ENCODE measurements at regions not wholly inside any gene's neighbourhood (a gene's known extent, or its start where the extent isn't known, plus 50 kb on each side); places are given as distances from the start of the nearest gene placed in this dataset.

GRCh38 chr11:28466506-28466905, 358.3 kb downstream of the METTL15 start:
- Mint-ChIP-seq H3K4me1 (no peaks in the 10 kb centered on the region), H3K27me3 (ENCODE audit: low read depth, poor library complexity) (peaks cover 2% of the 10 kb centered on the region), H3K27ac (peak overlapping the region; percentile 60), H3K4me3 (no peak overlapping the region), H3K36me3 (ENCODE audit: low read depth) (no peaks in the 10 kb centered on the region), H3K9me3 (no peaks in the 10 kb centered on the region)
- no peak for TF ChIP-seq CTCF (IDR thresholded peaks at IDR 0.05)
- DNase-seq, result no peak

- no peak for DNase-seq
- Mint-ChIP-seq H3K36me3 (ENCODE audit: low read depth) (no peaks in the 10 kb centered on the region), H3K4me1 (no peaks in the 10 kb centered on the region), H3K9me3 (no peaks in the 10 kb centered on the region), H3K4me3 (no peak overlapping the region), H3K27me3 (ENCODE audit: low read depth, poor library complexity) (no peaks in the 10 kb centered on the region), H3K27ac (no peak overlapping the region)
- no peak for TF ChIP-seq CTCF (IDR thresholded peaks at IDR 0.05)
Observed at GRCh38 chr11:28464252-28464867, 356.2 kb downstream of the METTL15 start.

GRCh38 chr11:28463826-28464225, 355.6 kb downstream of the METTL15 start:
- Mint-ChIP-seq H3K36me3 (ENCODE audit: low read depth) (no peaks in the 10 kb centered on the region), H3K4me3 (no peak overlapping the region), H3K9me3 (no peaks in the 10 kb centered on the region), H3K4me1 (no peaks in the 10 kb centered on the region), H3K27ac (no peak overlapping the region), H3K27me3 (ENCODE audit: low read depth, poor library complexity) (no peaks in the 10 kb centered on the region)
- DNase-seq, result no peak
- no peak for TF ChIP-seq CTCF (IDR thresholded peaks at IDR 0.05)

GRCh38 chr11:28461846-28462245, 353.7 kb downstream of the METTL15 start:
- no peak for TF ChIP-seq CTCF (IDR thresholded peaks at IDR 0.05)
- H3K4me3 Mint-ChIP-seq, result no peak overlapping the region
- H3K4me1 Mint-ChIP-seq, result no peaks in the 10 kb centered on the region
- no peaks in the 10 kb centered on the region for H3K9me3 Mint-ChIP-seq
- H3K27ac Mint-ChIP-seq, result no peak overlapping the region
- no peaks in the 10 kb centered on the region for H3K27me3 Mint-ChIP-seq (ENCODE audit: low read depth, poor library complexity)
- no peaks in the 10 kb centered on the region for H3K36me3 Mint-ChIP-seq (ENCODE audit: low read depth)
- no peak for DNase-seq

- Mint-ChIP-seq H3K4me3 (no peak overlapping the region), H3K36me3 (ENCODE audit: low read depth) (no peaks in the 10 kb centered on the region), H3K9me3 (no peaks in the 10 kb centered on the region), H3K4me1 (no peaks in the 10 kb centered on the region), H3K27ac (no peak overlapping the region), H3K27me3 (ENCODE audit: low read depth, poor library complexity) (peaks cover under 1% of the 10 kb centered on the region)
- TF ChIP-seq CTCF (IDR thresholded peaks at IDR 0.05), result no peak
- DNase-seq, result no peak
Observed at GRCh38 chr11:28461338-28461737, 353.1 kb downstream of the METTL15 start.

GRCh38 chr11:28460348-28460747, 352.2 kb downstream of the METTL15 start:
- Mint-ChIP-seq H3K9me3 (no peaks in the 10 kb centered on the region), H3K36me3 (ENCODE audit: low read depth) (no peaks in the 10 kb centered on the region), H3K27ac (no peak overlapping the region), H3K4me3 (no peak overlapping the region), H3K27me3 (ENCODE audit: low read depth, poor library complexity) (peaks cover 3% of the 10 kb centered on the region), H3K4me1 (no peaks in the 10 kb centered on the region)
- no peak for DNase-seq
- TF ChIP-seq CTCF (IDR thresholded peaks at IDR 0.05), result no peak

Measured in nephron progenitor cell (in vitro differentiated cells).